SU-DHL-6 (cell line): ENCODE measurements at regions not wholly inside any gene's neighbourhood (a gene's known extent, or its start where the extent isn't known, plus 50 kb on each side); places are given as distances from the start of the nearest gene placed in this dataset.

Experiments
- CTCF ChIP-seq: fragments of 200-600 bp; sonication (generic); IDR thresholded peaks from one replicate; pipeline ENCODE4 v1.5.1; 2017; ENCODE audit warnings: antibody characterized with exemption, mild to moderate bottlenecking, low read length, moderate library complexity; ENCODE audit not compliant: insufficient read depth, poor library complexity, severe bottlenecking
- EZH2phosphoT487 ChIP-seq: fragments of 200-600 bp; sonication (generic), shearing (Covaris generic); conservative IDR thresholded peaks from 2 replicates; pipeline ENCODE4 v1.6.1; 2018; ENCODE audit warnings: mild to moderate bottlenecking, antibody characterized with exemption, low read length, moderate library complexity, mixed read lengths

GRCh38 chr14:83972631-83973030 is 1557.3 kb upstream of the FLRT2 start:
- TF ChIP-seq CTCF (no peak), EZH2phosphoT487 (no peak)
